Stimulated activated CD8-positive, alpha-beta memory T cell treated with anti-CD3 and anti-CD28 coated beads, Interleukin-7, amount 100 ng/mL, for 4 hours (primary cell): ENCODE measurements at regions not wholly inside any gene's neighbourhood (a gene's known extent, or its start where the extent isn't known, plus 50 kb on each side); places are given as distances from the start of the nearest gene placed in this dataset.
"Not testable (repeated sequence)": the region's sequence is repeated elsewhere in the genome, so short reads cannot be mapped to it uniquely, and the experiment has no call there.

Experiments used
- DNase-seq, 2 donors: peaks; one replicate each; pipeline ENCODE4 v3.0.0-alpha.2; 2020; ENCODE audit warnings: low read depth in 2 of 2

- DNase-seq: no peak
These were observed 201.5 kb downstream of the TM9SF2 start for GRCh38 chr13:99702687-99703319.

DNA sequence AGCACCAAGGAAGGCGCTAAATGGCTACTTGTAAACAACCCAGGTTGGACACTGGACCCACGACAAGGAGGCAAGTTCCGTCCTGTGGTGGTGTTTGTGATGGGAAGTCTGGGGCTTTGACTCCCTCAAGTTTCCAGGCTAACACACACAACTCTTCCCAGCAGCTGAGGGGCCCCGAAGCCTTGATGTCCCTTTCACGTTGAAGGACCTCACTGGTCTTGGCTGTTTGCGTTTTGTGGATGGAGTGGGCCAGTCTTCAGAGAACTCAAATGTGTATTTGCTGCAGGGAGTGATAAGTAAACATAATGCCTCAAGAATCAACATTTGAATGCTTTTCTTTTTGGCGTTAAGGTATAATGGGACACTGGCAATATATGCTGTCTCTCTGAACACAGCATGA is 199.2 kb downstream of the TM9SF2 start:
- DNase-seq: no peak

- DNase-seq: no peak
These were observed 197.5 kb downstream of the TM9SF2 start for GRCh38 chr13:99698816-99699099.

GRCh38 chr13:99698010-99698815 is 196.9 kb downstream of the TM9SF2 start:
- no peak for DNase-seq

DNA sequence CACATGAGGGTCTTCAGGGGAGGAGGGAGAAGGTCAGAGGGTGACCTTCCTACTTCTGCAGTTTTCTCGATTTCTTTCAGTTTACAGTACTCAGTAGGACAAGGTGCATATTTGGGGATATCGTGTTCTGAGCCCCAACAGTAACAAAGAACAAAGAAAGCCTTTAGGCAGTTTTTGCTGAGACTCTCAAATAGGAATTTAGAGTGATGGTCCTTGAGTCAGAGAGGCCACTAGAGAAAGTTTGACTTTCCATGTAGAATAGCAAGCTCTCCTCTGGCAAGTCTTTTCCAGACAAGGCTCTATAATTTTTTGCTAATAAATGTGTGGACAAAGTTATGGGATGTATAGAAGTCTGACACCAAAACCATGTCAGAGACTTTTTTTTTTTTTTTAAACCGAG is 194.6 kb downstream of the TM9SF2 start:
- DNase-seq: no peak

- no peak for DNase-seq
These were observed 192.8 kb downstream of the TM9SF2 start for GRCh38 chr13:99693852-99694611.

GRCh38 chr13:99693351-99693750 is 192.1 kb downstream of the TM9SF2 start:
- no peak for DNase-seq

DNA sequence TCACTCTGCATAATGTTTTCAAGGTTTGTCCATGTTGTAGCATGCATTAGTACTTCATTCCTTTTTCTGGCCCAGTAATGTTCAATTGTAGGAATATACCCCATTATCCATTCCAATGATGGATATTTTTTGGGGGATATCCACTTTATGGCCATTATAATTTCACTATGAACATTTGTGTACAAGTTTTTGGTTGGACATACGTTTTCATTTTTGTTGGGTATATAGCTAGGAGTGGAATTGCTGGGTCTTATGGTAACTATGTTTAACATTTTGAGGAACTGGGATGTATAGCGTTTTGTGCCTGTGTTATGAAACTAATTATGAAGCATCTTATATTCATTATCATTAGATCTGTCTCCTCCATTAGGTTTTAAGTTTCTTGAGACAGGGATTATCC is 191.6 kb downstream of the TM9SF2 start:
- DNase-seq: no peak

DNA sequence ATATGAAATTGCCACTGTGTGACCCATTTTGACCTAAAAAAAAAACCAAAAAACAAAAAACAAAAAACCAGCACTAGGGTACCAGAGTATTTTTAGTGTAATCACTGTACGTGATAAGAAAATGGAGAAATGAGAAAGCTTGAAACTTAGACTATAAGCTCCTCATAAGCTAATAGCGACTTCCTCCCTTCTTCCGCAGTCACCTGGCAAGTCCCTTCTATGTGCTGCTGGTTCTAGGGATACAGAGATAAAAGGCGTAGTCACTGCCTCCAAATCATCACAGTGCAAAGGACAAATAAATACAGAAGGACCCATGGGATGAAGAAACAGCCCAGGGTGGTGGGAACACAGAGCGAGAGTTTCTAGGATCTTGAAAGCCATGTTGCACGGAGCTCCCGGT is 190.3 kb downstream of the TM9SF2 start:
- DNase-seq: no peak

DNA sequence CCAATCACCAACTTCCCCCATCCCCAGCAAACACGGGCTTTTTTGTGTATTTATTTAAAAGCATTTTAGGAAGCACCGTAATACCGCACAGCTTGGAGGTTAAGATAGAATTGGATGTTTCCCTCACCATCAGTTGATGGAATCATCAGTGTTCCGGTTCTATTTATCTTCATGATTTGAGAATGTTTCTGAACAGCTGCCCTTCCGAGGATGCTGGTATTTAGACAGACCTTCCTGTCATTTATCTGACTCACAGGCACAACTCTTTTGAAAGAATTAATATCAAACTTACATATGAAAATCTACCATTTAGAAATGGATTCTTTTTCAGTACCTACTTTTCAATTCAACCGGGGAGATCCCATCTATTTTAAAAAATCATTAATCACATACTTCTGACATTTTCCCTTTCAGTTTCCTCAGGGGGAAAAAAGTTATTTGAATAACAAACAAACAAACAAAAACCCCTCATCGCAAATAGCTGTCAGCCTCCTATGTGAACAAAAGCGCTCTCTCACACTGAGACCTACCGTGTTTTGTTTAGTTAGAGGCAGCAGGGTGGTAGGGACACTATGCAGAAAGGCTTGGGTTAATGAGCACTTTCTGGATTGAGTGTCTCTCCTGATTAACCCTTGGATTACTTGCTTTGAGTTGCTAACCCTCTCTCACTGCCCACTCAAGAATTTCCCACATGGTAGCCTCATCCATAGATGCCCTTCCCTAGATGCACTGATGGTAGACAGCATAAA is 189.3 kb downstream of the TM9SF2 start:
- DNase-seq: no peak

- no peak for DNase-seq
These were observed 188.7 kb downstream of the TM9SF2 start for GRCh38 chr13:99689955-99690354.

- no peak for DNase-seq
These were observed 187.5 kb downstream of the TM9SF2 start for GRCh38 chr13:99688776-99689175.

- no peak for DNase-seq
These were observed 186.6 kb downstream of the TM9SF2 start for GRCh38 chr13:99687723-99688397.

DNA sequence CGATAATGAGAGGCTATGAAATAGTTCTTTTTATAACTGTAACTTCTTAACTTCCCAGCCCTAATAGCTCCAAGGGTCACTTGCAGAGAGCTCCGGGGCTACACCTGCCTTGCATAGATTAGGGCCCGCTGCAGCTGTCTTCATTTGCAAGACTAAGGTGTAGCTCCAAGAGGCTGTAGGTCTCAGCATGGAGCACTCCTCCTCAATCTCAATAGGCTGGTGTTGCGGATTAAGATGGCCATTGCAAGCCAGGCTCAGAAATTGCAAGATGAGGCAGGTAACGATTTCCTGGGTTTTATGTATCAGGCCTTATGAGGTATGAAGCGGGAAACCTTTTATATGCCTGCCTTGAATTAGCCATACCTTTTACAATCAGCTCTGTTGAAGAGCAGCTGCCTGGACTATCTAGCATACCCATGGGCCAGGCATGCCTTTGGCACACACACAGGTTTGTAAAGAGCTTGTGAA is 185.7 kb downstream of the TM9SF2 start:
- no peak for DNase-seq

DNA sequence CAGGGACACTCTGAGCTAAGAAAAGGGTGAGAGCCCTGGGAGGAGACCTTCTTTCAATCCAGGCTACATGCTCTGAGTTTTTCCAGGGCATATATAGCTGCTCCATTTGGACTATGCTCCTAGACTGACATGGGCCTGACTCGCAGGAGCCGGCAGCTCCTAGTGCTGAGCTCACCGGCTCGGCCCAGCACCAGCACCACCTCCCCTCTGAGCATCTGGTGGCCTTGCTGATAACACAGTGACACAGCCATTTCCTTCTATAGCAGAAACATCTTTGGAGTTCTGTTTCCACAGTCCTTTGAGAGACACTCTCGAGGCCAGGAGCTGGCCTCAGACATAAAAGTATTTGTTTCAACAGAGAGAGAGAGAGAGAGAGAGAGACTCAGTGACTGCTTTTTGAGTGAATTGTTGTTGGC is 184.9 kb downstream of the TM9SF2 start:
- DNase-seq: no peak

DNA sequence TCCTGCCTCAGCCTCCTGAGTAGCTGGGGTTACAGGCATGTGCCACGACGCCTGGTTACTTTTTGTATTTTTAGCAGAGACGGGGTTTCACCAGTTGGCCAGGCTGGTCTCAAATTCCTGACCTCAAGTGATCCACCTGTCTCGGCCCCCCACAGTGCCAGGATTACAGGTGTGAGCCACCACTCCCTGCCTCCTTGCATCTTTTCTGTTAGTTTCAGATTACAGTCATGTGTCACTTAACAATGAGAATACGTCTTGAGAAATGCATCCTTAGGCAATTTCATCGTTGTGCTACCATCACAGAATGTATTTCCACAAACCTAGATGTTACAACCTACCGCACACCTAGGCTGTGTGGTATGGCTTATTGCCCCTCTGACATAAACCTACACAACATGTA is 180.4 kb downstream of the TM9SF2 start:
- DNase-seq: no peak

DNA sequence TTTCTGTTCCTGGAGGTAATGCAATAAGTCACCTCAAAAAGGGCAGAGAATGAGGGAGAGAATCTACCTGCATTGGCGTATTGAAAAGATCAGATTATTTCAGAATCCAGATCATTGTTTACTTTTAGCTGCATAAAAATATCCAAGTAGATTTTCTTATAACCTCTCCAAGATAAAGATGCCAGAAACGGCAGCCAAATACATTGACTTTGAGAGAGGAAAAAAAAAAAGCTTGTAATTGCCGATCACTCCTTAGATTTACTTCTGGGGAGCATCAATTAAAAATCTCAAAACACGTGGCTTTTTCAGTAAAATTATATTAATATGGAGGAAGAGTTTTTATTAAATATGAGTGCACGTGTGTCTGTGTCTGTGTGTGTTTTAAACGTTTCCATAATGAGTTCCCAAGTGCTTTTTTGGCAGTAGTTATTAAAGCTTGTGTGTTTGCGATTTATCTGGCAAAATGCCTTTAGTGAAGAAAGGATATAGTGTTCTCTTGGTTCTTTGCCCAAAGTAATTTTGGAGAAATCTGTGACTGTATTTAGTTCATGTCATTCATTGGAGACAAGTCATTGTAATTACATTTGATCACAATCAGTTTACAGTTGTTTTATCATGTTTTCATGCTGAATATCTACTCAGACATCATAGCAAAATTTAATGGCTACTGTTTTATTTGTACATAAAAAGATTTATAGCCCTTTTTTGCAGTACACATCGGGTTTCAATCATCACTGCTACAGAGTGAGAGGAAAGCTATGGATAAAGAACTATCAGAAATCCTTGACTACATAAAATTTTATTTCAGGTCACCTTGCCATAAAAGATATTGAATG is 176.1 kb downstream of the TM9SF2 start:
- DNase-seq: no peak

- no peak for DNase-seq
These were observed 170.5 kb downstream of the TM9SF2 start for GRCh38 chr13:99671746-99672145.

- not testable (repeated sequence) for DNase-seq
These were observed 167.8 kb downstream of the TM9SF2 start for GRCh38 chr13:99669096-99669495.

- DNase-seq: no peak
These were observed 165.0 kb downstream of the TM9SF2 start for GRCh38 chr13:99666146-99666805.
